ENCODE measurements at regions not wholly inside any gene's neighbourhood (a gene's known extent, or its start where the extent isn't known, plus 50 kb on each side); places are given as distances from the start of the nearest gene placed in this dataset.

DNA sequence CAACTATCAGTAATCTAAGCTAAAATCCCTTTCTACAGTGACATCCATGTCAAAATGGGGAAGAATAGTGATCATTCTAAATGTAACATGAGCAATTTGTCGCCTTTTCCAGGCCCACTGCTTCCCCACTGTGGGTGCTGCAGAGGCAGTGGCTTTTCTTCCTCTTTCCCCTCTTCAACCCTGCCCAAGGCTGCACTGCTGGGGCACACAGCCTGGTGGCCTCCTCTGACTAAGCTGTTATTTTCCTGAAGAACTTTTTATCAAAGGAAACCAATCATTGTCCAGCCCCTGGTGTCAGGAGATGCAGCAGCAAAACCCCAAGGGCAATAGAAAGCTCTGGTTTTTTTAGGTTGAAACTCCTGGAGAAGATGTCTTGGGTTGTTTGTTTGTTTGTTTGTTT, 117.6 kb upstream of the KLF7 start:
- TF ChIP-seq, protein P1, sequence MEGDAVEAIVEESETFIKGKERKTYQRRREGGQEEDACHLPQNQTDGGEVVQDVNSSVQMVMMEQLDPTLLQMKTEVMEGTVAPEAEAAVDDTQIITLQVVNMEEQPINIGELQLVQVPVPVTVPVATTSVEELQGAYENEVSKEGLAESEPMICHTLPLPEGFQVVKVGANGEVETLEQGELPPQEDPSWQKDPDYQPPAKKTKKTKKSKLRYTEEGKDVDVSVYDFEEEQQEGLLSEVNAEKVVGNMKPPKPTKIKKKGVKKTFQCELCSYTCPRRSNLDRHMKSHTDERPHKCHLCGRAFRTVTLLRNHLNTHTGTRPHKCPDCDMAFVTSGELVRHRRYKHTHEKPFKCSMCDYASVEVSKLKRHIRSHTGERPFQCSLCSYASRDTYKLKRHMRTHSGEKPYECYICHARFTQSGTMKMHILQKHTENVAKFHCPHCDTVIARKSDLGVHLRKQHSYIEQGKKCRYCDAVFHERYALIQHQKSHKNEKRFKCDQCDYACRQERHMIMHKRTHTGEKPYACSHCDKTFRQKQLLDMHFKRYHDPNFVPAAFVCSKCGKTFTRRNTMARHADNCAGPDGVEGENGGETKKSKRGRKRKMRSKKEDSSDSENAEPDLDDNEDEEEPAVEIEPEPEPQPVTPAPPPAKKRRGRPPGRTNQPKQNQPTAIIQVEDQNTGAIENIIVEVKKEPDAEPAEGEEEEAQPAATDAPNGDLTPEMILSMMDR (IDR thresholded peaks at IDR 0.05), result no peak
- no peak for TF ChIP-seq POLR2A (IDR thresholded peaks at IDR 0.05)

All from thyroid gland (tissue), 4 donors.